Neutrophil (primary cell): ENCODE measurements at regions not wholly inside any gene's neighbourhood (a gene's known extent, or its start where the extent isn't known, plus 50 kb on each side); places are given as distances from the start of the nearest gene placed in this dataset.

Experiments
- H3K27ac ChIP-seq: fragments of 200-600 bp; sonication (generic); 2 replicates; pipeline ENCODE4 v1.5.1; 2016; ENCODE audit warnings: mild to moderate bottlenecking, moderate library complexity
- H3K27me3 ChIP-seq: fragments of 200-600 bp; sonication (generic); 2 replicates; pipeline ENCODE4 v1.6.0; 2016; ENCODE audit warnings: mild to moderate bottlenecking
- H3K36me3 ChIP-seq: fragments of 200-600 bp; sonication (generic); 2 replicates; pipeline ENCODE4 v1.5.1; 2017
- H3K4me1 ChIP-seq, 2 experiments: fragments of 200-600 bp in 1 of 2; sonication (generic) in 1 of 2; 1 replicate in 1 of 2; 2 replicates in 1 of 2; pipeline versions ENCODE4 v1.5.1 to v1.6.1; 2013 to 2016; ENCODE audit warnings: low read depth in 1 of 2, low read length in 1 of 2, mild to moderate bottlenecking in 1 of 2, moderate library complexity in 1 of 2; ENCODE audit not compliant: control insufficient read depth in 1 of 2, insufficient read depth in 1 of 2
- H3K4me3 ChIP-seq, 2 experiments: fragments of 200-600 bp in 1 of 2; sonication (generic) in 1 of 2; 1 replicate in 1 of 2; 2 replicates in 1 of 2; pipeline ENCODE4 v1.5.1; 2013 to 2016; ENCODE audit warnings: low read depth in 1 of 2, low read length in 1 of 2, mild to moderate bottlenecking in 1 of 2, moderate library complexity in 1 of 2
- H3K9me3 ChIP-seq: fragments of 200-600 bp; sonication (generic); 2 replicates; pipeline ENCODE4 v1.5.1; 2016
- TF ChIP-seq, protein P1 (sequence below): fragments of 200-600 bp; sonication (generic); IDR thresholded peaks from 2 replicates; pipeline ENCODE4 v1.5.1; 2016; ENCODE audit warnings: antibody characterized with exemption

DNA sequence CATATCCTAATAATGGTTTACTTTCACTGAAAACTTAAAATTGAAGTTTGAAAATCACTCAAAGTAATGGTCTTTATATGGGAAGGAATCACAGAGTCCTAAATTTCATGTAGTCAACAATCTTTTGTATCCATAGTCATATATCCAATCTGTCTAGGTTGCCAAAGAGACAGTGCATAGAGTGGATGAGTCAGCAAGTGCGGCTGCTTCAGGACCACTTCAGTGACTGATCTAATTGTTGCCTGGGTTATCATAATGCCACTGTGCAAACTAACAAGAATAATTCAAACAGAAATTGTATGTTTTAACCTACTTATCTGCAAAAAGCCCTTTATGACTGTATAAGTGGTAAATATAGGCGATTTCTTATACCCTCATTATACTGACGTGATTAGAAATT is 211.3 kb upstream of the PRR16 start:
- Histone ChIP-seq H3K27ac (no peak overlapping the region), H3K4me1 (peaks cover 4% of the 10 kb centered on the region in 2 experiments), H3K27me3 (no peaks in the 10 kb centered on the region), H3K9me3 (no peaks in the 10 kb centered on the region), H3K4me3 (no peak overlapping the region), H3K36me3 (no peaks in the 10 kb centered on the region)
- TF ChIP-seq, protein P1, sequence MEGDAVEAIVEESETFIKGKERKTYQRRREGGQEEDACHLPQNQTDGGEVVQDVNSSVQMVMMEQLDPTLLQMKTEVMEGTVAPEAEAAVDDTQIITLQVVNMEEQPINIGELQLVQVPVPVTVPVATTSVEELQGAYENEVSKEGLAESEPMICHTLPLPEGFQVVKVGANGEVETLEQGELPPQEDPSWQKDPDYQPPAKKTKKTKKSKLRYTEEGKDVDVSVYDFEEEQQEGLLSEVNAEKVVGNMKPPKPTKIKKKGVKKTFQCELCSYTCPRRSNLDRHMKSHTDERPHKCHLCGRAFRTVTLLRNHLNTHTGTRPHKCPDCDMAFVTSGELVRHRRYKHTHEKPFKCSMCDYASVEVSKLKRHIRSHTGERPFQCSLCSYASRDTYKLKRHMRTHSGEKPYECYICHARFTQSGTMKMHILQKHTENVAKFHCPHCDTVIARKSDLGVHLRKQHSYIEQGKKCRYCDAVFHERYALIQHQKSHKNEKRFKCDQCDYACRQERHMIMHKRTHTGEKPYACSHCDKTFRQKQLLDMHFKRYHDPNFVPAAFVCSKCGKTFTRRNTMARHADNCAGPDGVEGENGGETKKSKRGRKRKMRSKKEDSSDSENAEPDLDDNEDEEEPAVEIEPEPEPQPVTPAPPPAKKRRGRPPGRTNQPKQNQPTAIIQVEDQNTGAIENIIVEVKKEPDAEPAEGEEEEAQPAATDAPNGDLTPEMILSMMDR: no peak

DNA sequence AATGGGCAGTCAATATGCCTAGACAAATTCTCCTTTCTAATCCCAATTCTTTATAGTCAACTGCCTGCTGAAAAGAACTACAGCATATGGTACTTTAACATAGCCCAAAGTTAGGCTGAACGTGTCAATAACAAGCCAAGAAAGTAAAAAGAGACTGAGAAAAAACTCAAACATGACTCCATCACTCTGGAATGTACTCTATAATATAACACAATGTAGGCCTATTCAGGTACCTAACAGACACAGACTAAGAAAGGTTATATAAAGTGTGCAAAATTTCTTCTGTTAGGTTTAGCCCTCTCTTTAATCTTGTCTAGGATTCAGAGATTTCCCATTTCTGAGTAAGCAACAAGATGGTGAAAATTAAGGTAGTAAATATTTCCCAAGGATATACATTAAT is 209.7 kb upstream of the PRR16 start:
- no peaks in the 10 kb centered on the region for H3K9me3 ChIP-seq
- H3K27me3 ChIP-seq: no peaks in the 10 kb centered on the region
- no peak overlapping the region for H3K4me3 ChIP-seq
- H3K36me3 ChIP-seq: no peaks in the 10 kb centered on the region
- H3K27ac ChIP-seq: no peak overlapping the region
- peaks cover 15 to 17% of the 10 kb centered on the region in 2 experiments for H3K4me1 ChIP-seq
- TF ChIP-seq, protein P1: no peak

DNA sequence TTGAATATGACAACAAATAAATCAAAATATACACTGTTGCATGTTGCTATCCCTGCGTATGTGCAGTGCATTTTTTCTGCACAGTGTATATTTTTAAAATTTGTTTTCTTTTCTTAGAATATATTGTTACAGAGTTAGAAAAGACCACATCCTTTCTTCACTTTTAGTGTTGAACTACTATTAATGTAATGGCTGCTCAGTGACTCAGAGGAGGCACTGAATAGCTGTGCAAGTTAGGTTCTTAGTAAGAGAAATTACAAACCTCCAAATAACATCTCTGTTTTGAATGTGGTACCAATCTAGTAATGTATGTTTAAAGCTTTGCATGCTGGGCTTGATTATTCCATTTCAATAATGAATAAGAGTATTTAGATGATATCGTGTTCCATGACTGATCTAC is 208.9 kb upstream of the PRR16 start:
- Histone ChIP-seq H3K27me3 (no peaks in the 10 kb centered on the region), H3K4me3 (no peak overlapping the region), H3K9me3 (no peaks in the 10 kb centered on the region), H3K4me1 (peaks cover 20 to 22% of the 10 kb centered on the region in 2 experiments), H3K27ac (no peak overlapping the region), H3K36me3 (no peaks in the 10 kb centered on the region)
- TF ChIP-seq, protein P1: no peak

DNA sequence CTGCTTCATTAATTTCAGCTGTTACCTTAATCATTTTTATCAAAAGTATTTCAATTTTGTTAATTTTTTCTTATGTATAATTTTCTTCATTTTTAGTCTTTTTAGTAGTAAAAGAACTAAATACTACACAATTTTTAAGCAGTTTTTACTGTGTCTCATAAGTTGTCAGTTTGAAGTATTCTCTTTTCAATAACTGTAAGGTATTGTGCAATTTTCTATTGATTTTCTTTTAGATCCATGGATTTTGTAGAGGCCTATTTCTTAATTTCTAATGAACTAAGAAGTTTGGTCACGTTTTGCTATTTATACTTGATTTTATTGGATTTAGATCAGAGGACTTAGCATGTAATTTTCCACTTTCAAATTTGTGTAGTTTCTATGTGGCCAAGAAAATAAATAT is 207.7 kb upstream of the PRR16 start:
- Histone ChIP-seq H3K4me1 (peaks cover 20 to 22% of the 10 kb centered on the region in 2 experiments), H3K36me3 (no peaks in the 10 kb centered on the region), H3K4me3 (no peak overlapping the region), H3K27me3 (no peaks in the 10 kb centered on the region), H3K27ac (no peak overlapping the region), H3K9me3 (no peaks in the 10 kb centered on the region)
- TF ChIP-seq, protein P1: no peak

DNA sequence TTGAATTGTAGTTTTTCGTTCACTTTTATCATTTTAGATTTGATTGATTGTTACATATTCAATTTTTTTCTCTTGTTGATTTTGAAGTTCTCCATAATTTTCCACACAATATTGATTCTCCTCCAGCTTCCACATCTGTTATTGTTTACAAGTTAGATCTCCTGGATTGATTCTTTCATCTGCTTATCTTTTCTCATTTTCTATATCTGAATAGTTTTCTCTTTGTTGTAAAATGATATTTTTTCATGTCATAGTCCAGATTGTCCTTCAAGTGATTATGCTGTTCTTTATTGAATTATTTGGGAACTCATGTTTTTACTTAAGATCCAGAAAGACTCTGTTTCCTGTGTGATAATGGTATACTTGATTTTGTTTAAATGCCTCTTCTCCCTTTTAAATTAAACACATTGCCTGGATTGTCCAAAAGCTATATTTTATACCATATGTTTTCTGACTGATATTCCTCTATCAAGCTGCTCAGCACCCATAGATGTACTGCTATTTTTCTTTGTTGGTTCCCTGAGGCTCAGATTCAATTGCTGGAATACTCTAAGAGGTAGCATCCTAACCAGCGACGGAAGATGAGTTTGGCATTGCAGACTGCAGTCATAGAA is 206.6 kb upstream of the PRR16 start:
- Histone ChIP-seq H3K4me3 (no peak overlapping the region), H3K9me3 (no peaks in the 10 kb centered on the region), H3K27me3 (no peaks in the 10 kb centered on the region), H3K4me1 (peaks cover 20 to 22% of the 10 kb centered on the region in 2 experiments), H3K36me3 (no peaks in the 10 kb centered on the region), H3K27ac (peak overlapping the region; percentile 67)
- TF ChIP-seq, protein P1: no peak
